ENCODE measurements at regions not wholly inside any gene's neighbourhood (a gene's known extent, or its start where the extent isn't known, plus 50 kb on each side); places are given as distances from the start of the nearest gene placed in this dataset.
"Not testable (repeated sequence)": the region's sequence is repeated elsewhere in the genome, so short reads cannot be mapped to it uniquely, and the experiment has no call there.

GRCh38 chr5:135110785-135111596 is 77.0 kb upstream of the PITX1 start:
- no peak for DNase-seq

GRCh38 chr5:135108992-135109391 is 75.0 kb upstream of the PITX1 start:
- DNase-seq: no peak

- no peak for DNase-seq
Observed at GRCh38 chr5:135108569-135108968, 74.5 kb upstream of the PITX1 start.

DNA sequence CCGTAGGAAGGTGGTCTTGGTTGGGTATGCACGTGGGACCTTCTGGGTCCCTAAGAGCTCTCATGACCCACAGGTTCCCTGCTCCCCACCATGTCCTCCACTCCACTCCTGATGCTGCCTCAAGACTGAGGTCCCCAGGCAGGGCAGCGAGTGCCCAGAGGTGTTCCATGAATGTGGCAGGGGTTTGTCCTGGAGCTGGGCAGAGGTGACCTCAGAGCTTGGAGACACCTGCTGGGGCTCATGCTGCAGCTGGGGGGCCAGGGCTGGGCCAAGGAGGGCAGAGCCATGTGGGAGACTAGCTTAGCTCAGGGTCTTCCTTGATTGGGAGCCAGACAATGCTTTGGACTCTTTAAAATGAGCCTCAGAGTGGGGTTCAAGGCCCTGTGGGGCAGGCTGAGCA is 74.0 kb upstream of the PITX1 start:
- no peak for DNase-seq

- DNase-seq: no peak
Observed at GRCh38 chr5:135106610-135107471, 72.8 kb upstream of the PITX1 start.

DNA sequence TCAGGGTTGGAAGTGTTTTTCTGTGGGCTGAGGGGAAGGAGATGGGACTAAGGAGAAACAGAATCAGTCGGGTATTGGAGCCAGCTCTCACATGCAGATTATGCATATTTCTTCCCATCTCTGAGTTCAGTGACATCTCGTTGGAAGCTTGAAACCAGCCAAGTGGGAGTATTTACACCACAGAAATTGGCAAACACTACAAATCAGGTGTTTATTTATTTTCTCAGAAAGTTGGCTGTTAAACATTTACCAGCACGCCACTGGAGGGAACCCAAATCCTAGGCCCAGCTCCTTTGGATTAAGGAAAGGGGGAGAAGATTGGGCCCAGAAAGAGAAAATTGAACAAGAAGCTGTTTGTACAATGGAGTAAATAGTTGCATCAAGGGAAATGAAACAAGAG is 72.1 kb upstream of the PITX1 start:
- no peak for DNase-seq

GRCh38 chr5:135105105-135105484 is 71.1 kb upstream of the PITX1 start:
- no peak for DNase-seq

GRCh38 chr5:135103575-135103853 is 69.5 kb upstream of the PITX1 start:
- DNase-seq: no peak

- no peak for DNase-seq
Observed at GRCh38 chr5:135102716-135103574, 68.9 kb upstream of the PITX1 start.

DNA sequence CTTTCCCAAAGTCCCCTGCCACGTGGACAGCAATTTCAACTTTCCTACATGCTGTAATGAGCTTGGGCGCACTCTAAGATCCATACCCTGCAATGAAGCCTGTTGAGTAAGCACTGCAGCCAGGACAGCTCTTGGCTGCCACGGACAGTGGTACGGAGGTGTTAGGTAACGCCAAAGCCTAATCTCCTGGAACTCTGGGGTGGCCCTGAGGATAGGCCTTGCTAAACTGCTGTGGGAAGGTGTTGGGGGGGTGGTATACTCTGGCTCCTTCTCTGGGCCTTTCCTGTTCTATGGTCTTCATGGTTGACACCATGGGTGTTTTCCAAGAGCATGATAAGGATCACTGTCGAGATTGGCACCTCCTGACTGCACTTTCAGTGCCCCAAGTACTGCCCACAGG is 66.4 kb upstream of the PITX1 start:
- no peak for DNase-seq

- DNase-seq: no peak
Observed at GRCh38 chr5:135100011-135100410, 66.0 kb upstream of the PITX1 start.

- DNase-seq: no peak
Observed at GRCh38 chr5:135097390-135097789, 63.4 kb upstream of the PITX1 start.

- no peak for DNase-seq
Observed at GRCh38 chr5:135095871-135096270, 61.8 kb upstream of the PITX1 start.

DNA sequence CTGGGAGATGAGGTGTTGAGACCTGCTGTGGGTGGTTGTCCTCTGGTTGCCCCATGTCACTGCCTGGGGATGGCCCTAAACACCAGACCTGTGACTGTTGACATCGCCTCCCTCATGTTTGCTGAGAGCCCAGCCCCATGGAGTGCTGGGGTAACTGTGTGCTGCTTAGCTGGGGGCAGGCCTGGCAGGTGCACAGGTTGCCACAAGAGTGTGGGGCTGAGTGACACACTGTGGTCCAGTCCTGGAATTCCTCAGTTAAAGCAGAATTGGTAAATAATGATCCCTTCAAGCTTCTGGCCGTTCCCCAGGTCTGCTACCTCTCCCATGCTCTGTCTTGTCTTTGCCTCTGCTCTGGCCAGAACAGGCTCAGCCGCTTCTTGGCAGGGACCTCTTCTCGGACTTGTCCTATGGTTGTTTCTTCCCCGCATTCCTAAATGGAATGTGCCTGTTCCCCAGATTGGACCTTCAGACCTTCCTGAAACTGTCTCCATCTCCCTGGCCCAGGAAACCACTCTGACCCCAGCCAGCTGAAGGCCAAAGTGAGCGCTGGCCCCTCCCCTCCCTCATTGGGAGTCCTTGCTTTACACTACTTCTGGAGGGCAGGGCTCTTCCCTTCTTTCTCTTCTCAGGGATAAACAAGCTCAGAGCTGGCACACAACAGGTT is 61.2 kb upstream of the PITX1 start:
- no peak for DNase-seq

DNA sequence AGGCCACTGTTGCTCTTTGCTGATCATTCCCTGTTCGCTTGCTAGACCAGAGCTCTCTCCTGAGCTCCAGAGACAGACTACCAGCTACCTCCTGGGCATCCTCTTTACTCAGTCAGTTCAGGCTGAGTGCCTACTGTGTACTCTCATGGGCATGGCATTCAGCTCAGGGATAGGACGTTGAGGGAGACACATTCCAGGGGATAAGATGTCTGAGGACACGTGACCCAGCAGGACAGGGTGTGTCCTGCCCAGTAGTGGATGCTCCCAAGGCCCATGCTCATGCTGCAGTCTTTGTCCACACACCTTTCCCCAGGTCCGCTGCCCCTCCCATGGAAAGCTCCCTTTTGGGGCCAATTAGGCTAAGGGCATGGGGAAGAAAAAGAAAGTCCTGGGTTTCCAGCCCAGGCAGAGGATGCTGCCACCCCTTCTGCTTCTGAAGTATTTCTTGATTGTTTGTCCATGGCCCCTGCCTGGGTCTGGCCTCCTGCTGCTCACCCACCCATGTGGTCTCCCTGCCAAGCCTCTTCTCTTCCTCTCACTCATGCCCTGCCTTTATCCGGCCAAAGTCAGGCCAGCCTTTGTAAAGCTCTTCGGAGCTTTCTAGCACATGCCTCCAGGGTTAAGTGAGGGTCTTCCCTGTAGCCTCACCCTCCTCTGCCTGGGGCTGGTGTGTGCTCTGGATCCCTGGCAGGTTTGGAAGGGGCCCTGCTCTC is 60.5 kb upstream of the PITX1 start:
- DNase-seq: no peak

GRCh38 chr5:135093483-135093882 is 59.5 kb upstream of the PITX1 start:
- DNase-seq: not testable (repeated sequence)

DNA sequence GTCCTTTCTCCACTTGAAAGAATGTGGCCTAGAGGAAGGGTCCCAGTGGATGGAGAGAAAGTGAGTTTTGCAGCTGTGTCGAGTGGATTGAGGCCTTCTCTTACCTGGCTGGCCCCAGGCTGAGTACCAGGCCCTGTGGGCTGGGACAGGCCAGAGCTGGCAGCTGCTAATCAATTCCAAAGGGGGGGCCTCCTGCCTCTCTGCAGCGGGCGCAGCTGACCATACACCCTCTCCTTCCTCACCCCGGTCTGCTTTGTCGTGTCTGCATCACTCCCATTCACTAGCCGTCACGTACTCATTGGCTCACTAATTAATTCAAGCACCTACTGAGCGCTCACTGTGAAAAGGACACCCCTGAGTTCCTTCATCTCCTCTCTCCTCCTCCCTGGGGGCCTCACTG is 58.4 kb upstream of the PITX1 start:
- no peak for DNase-seq

DNA sequence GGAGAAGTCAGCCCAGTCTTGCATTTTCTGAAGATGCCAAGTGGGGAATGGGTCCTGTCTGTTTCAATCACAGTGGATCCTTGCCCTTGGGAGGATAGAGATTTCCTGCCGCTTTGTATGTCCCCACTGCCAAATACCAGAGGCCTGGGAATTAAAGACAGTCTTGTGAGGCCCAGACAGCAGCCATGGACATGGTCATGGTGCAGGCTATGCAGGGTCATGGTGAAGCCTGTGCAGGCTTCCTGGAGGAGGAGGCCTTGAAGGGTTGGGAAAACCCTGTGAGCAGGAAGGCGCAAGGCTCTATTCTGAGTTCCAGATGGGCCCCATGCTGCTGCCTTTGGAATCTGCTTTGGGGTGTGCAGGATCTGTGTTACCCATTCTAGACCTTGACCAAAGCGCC is 57.3 kb upstream of the PITX1 start:
- no peak for DNase-seq

GRCh38 chr5:135089912-135090311 is 55.9 kb upstream of the PITX1 start:
- no peak for DNase-seq

DNA sequence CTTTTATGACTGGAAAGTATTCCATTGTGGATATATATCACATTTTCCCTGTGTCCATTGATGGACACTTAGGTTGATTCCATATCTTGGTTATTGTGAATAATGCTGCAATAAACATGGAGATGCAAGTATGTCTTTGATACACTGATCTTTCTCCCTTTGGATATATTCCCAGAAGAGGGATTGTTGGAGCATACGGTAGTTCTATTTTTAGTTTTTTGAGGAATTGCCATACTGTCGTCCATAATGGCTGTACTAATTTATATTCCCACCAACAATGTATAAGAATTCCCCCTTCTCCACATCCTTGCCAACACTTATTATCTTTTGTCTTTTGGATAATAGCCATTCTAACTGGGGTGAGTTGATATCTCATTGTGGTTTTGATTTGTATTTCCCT is 54.9 kb upstream of the PITX1 start:
- DNase-seq: no peak

DNA sequence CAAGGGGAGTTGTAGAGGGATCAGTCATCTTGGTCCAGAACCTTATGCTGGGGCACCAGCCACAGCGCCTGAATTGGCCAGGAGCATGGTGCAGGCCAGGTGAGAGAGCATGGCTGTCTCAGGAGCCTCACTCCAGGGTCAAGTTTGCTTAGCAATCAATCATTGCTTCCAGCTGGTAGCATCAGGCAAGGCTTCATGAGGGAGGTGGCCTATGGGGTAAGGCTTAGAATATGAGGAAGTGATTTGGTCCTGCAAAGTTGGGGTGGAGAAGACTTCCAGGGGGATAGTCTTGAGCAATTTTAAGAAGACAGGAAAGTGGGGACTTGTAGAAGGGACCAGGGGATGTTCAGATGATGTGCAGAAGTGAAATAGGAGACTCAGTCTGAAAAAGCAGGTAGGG is 53.9 kb upstream of the PITX1 start:
- no peak for DNase-seq
